Glomerular visceral epithelial cell (primary cell): ENCODE measurements at regions not wholly inside any gene's neighbourhood (a gene's known extent, or its start where the extent isn't known, plus 50 kb on each side); places are given as distances from the start of the nearest gene placed in this dataset.
A peak's percentile ranks its signal among the peaks of the same experiment; 100 is the strongest.

ENCODE experiments used
- DNase-seq: peaks from one replicate; pipeline ENCODE4 v3.0.0-alpha.2; 2016; ENCODE audit errors: extremely low spot score

GRCh38 chr4:32219306-32220075 lies 1499.3 kb downstream of the PCDH7 start:
- DNase-seq, result no peak

GRCh38 chr4:32226204-32226603 lies 1506.0 kb downstream of the PCDH7 start:
- peak; percentile 23 for DNase-seq

DNA sequence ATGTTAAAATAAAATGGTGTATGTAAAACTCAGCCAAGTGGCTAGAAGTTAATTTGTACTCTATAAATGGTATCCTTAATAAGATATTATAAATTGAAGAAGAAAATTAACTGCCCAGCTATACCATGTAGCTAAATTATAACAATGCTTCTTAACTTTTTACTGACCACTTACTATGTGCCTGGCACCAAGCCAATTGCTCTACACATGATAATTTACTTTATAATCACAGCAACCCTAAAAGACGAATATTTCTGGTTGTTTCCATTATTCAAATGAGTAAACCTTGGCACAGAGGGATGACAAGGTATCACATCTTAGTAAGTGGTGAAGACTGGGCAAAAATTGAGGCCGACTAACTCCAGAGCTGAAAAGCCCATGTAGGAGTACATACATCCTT lies 1506.6 kb downstream of the PCDH7 start:
- no peak for DNase-seq

- DNase-seq, result no peak
These were observed 1523.8 kb downstream of the PCDH7 start for GRCh38 chr4:32243926-32244325.

- no peak for DNase-seq
These were observed 1528.9 kb downstream of the PCDH7 start for GRCh38 chr4:32249040-32249439.

GRCh38 chr4:32251126-32251525 lies 1531.0 kb downstream of the PCDH7 start:
- no peak for DNase-seq

DNA sequence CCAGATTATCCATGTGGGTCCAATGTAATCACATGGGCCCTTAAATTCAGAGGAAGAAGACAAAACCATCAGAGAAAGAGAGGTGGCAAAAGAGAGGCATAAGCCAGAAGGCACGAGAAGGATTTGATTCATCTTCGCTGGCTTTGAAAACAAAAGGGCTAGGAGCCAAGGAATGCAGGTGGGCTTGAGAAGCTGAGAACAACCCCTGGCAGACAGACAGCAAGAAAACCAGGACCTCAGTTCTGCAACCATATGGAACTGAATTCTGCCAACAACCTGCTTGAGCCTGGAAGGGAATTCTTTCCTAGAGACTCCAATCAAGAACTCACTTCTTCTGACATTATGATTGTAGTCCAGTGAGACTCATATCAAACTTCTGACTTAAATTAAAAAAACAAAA lies 1531.8 kb downstream of the PCDH7 start:
- DNase-seq, result no peak

GRCh38 chr4:32254216-32254615 lies 1534.0 kb downstream of the PCDH7 start:
- DNase-seq, result no peak

DNA sequence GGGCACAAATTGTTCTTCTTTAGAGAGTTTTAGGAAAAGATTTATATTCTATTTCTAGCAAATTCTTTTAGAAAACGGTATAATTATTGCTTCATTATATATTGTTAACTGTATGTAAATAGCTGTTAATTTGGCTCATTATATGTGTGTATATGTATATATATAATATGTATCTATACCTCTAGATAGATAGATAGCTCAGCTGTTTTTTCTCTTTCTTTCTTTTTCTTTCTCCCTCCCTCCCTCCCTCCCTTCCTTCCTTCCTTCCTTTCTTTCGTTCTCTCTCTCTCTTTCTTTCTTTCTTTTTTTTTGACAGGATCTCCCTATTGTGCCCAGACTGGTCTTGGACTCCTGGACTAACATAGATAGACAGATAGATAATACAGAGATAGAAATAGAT lies 1538.8 kb downstream of the PCDH7 start:
- DNase-seq, result no peak

DNA sequence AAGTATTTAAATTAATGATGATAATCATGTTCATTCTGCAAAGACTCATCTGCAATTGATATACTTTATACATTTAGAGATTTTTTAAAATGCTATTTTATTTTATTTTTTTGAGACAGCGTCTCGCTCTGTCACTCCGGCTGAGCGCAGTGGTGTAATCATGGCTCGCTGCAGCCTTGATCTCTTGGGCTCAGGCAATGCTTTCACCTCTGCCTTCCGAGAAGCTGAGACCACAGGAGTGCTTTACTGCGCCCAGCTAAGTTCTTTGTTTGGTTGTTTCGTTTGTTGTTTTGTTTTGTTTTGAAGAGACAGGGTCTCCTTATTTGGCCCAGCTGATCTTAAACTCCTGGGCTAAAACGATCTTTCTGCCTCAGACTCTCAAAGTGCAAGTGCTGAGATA lies 1541.0 kb downstream of the PCDH7 start:
- DNase-seq, result no peak

DNA sequence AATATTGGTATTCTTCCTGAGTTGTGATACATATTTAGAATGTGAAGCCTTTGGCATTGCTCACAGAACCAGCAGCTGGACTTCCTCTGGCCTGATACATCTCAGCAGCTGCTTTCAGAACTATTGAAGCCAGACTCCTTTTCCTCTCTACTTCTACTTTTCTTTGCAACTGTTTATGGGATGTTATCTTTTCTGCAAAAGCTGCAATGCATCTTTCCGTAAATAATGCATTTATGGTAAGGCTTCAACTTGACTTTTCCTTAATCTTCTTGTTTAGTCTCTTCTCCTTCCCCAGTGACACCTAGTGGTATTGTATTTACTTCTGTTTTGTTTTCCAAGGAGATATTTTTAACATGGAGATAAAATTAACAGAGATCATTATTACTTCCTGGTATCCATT lies 1548.7 kb downstream of the PCDH7 start:
- no peak for DNase-seq

GRCh38 chr4:32290102-32290501 lies 1569.9 kb downstream of the PCDH7 start:
- no peak for DNase-seq

DNA sequence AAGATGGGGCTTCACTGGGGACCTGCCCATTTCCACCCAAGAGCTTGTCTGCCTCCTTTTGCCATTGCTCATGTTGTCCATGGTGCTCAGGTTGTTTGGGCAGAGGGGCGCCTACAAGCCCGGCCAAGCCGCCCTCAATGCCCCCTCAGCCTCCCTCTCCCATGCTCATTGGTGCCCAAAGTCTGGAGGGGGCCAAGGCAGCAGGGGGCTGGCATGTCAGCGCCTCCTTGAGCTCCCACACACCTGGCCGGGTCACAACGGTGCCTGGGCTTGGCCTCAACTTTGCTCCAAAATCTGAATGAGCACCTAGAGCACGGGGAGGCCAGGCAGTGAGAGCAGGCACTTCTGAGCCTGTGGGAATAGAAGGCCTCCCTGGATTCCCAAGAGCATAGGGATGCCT lies 1598.8 kb downstream of the PCDH7 start:
- DNase-seq, result no peak

- DNase-seq, result no peak
These were observed 1601.3 kb downstream of the PCDH7 start for GRCh38 chr4:32321421-32321820.

DNA sequence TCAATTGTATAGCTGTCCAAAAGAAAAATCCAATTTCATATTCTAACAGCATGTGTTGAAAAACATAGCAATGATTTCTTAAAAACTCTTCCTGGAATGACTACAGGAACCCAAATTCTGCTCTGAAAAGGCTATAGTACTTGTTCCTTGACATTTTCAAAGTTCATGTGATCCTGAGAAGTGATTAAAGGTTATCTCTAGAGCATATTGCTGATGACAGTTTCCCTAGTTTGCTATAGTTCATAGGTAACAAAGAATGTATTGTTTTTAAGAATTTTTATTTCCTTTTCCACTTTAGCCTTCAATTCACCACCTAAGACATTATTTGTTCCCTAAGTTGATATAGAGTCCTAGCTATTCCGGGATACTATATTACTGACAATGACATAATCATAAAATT lies 1614.6 kb downstream of the PCDH7 start:
- DNase-seq, result no peak

- no peak for DNase-seq
These were observed 1617.2 kb downstream of the PCDH7 start for GRCh38 chr4:32337403-32337802.

GRCh38 chr4:32340591-32340990 lies 1620.4 kb downstream of the PCDH7 start:
- no peak for DNase-seq

DNA sequence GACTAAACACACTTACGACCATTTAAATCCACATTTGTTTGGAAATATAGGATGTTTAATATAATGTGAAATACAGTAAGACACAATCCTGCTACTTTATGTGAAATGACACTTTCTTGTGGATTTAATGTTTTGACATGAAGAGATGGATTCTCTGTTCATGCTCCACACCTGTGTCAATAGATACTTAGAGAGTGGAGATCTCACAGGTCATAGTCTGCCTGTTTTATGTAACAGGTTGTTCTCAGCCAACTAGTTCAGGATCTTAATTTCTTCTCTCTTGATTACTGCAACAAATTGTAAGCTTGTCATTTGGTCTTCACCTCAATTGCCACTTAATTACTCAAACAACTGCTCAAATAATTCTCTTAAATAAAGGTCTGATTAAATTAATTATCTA lies 1621.2 kb downstream of the PCDH7 start:
- no peak for DNase-seq

GRCh38 chr4:32342054-32342453 lies 1621.9 kb downstream of the PCDH7 start:
- no peak for DNase-seq

- no peak for DNase-seq
These were observed 1628.9 kb downstream of the PCDH7 start for GRCh38 chr4:32349026-32349425.

- no peak for DNase-seq
These were observed 1654.0 kb downstream of the PCDH7 start for GRCh38 chr4:32374206-32374605.

- DNase-seq, result no peak
These were observed 1673.6 kb downstream of the PCDH7 start for GRCh38 chr4:32393806-32394205.

- no peak for DNase-seq
These were observed 1674.1 kb downstream of the PCDH7 start for GRCh38 chr4:32394255-32394654.

- DNase-seq, result no peak
These were observed 1676.4 kb downstream of the PCDH7 start for GRCh38 chr4:32396507-32397070.
